HepG2 (cell line): ENCODE measurements at regions not wholly inside any gene's neighbourhood (a gene's known extent, or its start where the extent isn't known, plus 50 kb on each side); places are given as distances from the start of the nearest gene placed in this dataset.

Experiments
- ARID4A ChIP-seq: sonication (generic); formaldehyde crosslinking; IDR thresholded peaks from 2 replicates; pipeline ENCODE4 v1.5.0; 2020; ENCODE audit warnings: mild to moderate bottlenecking, missing genetic modification reagents, borderline replicate concordance
- HDAC1 ChIP-seq: sonication (generic); formaldehyde crosslinking; IDR thresholded peaks from 2 replicates; pipeline ENCODE4 v1.5.1; 2020; ENCODE audit warnings: mild to moderate bottlenecking, missing genetic modification reagents
- MED1 ChIP-seq: sonication (generic); formaldehyde crosslinking; IDR thresholded peaks from 2 replicates; pipeline ENCODE4 v1.4.0; 2020; ENCODE audit warnings: missing genetic modification reagents
- SMC3 ChIP-seq: IDR thresholded peaks from 2 replicates; pipeline ENCODE4 v1.6.1; 2011; ENCODE audit warnings: low read length, improper control_type of control experiment
- STAT5B ChIP-seq: sonication (generic); formaldehyde crosslinking; IDR thresholded peaks from 2 replicates; pipeline ENCODE4 v1.4.0; 2020; ENCODE audit warnings: missing genetic modification reagents
- TP53 ChIP-seq: sonication (generic); formaldehyde crosslinking; conservative IDR thresholded peaks from 2 replicates; pipeline ENCODE4 v1.4.0; 2020; ENCODE audit warnings: missing genetic modification reagents
- ZMAT3 ChIP-seq: sonication (generic); formaldehyde crosslinking; conservative IDR thresholded peaks from 2 replicates; pipeline ENCODE4 v1.7.0; 2021; ENCODE audit warnings: missing genetic modification reagents
- ZNF576 ChIP-seq: sonication (generic); formaldehyde crosslinking; IDR thresholded peaks from 2 replicates; pipeline ENCODE4 v1.4.0; 2020; ENCODE audit warnings: mild to moderate bottlenecking, missing genetic modification reagents
- ZNF704 ChIP-seq: sonication (generic); formaldehyde crosslinking; IDR thresholded peaks from 2 replicates; pipeline ENCODE4 v1.8.1; 2023; ENCODE audit warnings: mild to moderate bottlenecking, inconsistent platforms, moderate library complexity, missing genetic modification reagents, borderline replicate concordance
- ZNF746 ChIP-seq: sonication (generic); formaldehyde crosslinking; IDR thresholded peaks from 2 replicates; pipeline ENCODE4 v1.8.0; 2022; ENCODE audit warnings: mild to moderate bottlenecking, missing genetic modification reagents
- ZNF816 ChIP-seq: sonication (generic); formaldehyde crosslinking; IDR thresholded peaks from 2 replicates; pipeline ENCODE4 v1.8.0; 2022; ENCODE audit warnings: missing genetic modification reagents, mild to moderate bottlenecking, borderline replicate concordance
- TF ChIP-seq, protein P1 (sequence below): sonication (generic); formaldehyde crosslinking; IDR thresholded peaks from 2 replicates; pipeline ENCODE4 v1.8.0; 2022; ENCODE audit warnings: missing genetic modification reagents, mild to moderate bottlenecking, moderate library complexity, borderline replicate concordance
- TF ChIP-seq, protein P2 (sequence below): sonication (generic); formaldehyde crosslinking; IDR thresholded peaks from 2 replicates; pipeline ENCODE4 v1.9.0; 2022; ENCODE audit warnings: missing genetic modification reagents, mild to moderate bottlenecking, borderline replicate concordance
- TF ChIP-seq, protein P3 (sequence below): sonication (generic); formaldehyde crosslinking; IDR thresholded peaks from 2 replicates; pipeline ENCODE4 v1.5.1; 2020; ENCODE audit warnings: missing genetic modification reagents, mild to moderate bottlenecking, borderline replicate concordance
- TF ChIP-seq, protein P4 (sequence below): sonication (generic); formaldehyde crosslinking; IDR thresholded peaks from 2 replicates; pipeline ENCODE4 v1.8.1; 2023; ENCODE audit warnings: mild to moderate bottlenecking, moderate library complexity, missing genetic modification reagents

DNA sequence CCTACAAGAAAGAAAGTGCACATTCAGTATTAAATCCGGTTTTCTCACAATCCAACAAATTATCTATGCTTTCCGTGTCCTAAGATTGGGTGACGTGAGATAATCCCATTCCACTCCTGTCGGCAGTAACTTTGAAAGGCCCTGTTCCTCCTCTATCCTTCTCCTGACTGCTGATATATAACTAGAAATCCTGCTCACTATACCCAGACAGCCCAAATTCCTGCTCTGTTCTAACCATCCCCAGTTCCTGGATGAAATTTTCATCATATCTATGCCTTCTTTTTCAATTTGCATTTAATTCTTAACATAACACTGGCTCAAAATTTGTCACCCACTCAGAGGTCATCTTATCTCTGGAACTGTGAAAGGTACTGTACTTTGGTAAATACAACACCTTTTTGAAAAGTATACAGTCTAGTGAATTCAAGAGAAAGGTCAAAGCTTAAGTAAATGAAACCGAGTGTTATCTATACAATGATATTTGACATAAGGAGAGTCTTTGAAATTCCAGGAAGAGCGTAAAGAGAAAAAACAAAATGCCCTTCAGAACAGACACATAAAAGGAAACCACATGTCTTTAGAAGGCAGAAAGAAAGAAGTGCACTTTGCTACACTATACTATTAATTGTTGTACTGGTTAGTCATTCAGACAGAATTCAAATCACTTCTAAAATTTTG is 200.5 kb upstream of the NEGR1 start (continued):
- TF ChIP-seq, protein P1, sequence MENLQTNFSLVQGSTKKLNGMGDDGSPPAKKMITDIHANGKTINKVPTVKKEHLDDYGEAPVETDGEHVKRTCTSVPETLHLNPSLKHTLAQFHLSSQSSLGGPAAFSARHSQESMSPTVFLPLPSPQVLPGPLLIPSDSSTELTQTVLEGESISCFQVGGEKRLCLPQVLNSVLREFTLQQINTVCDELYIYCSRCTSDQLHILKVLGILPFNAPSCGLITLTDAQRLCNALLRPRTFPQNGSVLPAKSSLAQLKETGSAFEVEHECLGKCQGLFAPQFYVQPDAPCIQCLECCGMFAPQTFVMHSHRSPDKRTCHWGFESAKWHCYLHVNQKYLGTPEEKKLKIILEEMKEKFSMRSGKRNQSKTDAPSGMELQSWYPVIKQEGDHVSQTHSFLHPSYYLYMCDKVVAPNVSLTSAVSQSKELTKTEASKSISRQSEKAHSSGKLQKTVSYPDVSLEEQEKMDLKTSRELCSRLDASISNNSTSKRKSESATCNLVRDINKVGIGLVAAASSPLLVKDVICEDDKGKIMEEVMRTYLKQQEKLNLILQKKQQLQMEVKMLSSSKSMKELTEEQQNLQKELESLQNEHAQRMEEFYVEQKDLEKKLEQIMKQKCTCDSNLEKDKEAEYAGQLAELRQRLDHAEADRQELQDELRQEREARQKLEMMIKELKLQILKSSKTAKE (CRISPR knock-in tag): no peak; the same call in 1 of the 2 replicates
- TF ChIP-seq ZNF816 (CRISPR knock-in tag) (peak; percentile 88; the same call in 1 of the 2 replicates), ZNF576 (CRISPR knock-in tag) (no peak), SMC3 (no peak), ZMAT3 (CRISPR knock-in tag) (no peak), ARID4A (no peak; the same call in 1 of the 2 replicates), STAT5B (CRISPR knock-in tag) (no peak), TP53 (CRISPR knock-in tag) (no peak), ZNF746 (CRISPR knock-in tag) (no peak), MED1 (CRISPR knock-in tag) (peak; percentile 63; the same call in 1 of the 2 replicates), ZNF704 (no peak), HDAC1 (peak; percentile 84)
- TF ChIP-seq, protein P2, sequence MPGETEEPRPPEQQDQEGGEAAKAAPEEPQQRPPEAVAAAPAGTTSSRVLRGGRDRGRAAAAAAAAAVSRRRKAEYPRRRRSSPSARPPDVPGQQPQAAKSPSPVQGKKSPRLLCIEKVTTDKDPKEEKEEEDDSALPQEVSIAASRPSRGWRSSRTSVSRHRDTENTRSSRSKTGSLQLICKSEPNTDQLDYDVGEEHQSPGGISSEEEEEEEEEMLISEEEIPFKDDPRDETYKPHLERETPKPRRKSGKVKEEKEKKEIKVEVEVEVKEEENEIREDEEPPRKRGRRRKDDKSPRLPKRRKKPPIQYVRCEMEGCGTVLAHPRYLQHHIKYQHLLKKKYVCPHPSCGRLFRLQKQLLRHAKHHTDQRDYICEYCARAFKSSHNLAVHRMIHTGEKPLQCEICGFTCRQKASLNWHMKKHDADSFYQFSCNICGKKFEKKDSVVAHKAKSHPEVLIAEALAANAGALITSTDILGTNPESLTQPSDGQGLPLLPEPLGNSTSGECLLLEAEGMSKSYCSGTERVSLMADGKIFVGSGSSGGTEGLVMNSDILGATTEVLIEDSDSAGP: no peak
- TF ChIP-seq, protein P3, sequence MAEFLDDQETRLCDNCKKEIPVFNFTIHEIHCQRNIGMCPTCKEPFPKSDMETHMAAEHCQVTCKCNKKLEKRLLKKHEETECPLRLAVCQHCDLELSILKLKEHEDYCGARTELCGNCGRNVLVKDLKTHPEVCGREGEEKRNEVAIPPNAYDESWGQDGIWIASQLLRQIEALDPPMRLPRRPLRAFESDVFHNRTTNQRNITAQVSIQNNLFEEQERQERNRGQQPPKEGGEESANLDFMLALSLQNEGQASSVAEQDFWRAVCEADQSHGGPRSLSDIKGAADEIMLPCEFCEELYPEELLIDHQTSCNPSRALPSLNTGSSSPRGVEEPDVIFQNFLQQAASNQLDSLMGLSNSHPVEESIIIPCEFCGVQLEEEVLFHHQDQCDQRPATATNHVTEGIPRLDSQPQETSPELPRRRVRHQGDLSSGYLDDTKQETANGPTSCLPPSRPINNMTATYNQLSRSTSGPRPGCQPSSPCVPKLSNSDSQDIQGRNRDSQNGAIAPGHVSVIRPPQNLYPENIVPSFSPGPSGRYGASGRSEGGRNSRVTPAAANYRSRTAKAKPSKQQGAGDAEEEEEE (CRISPR knock-in tag): no peak
- TF ChIP-seq, protein P4, sequence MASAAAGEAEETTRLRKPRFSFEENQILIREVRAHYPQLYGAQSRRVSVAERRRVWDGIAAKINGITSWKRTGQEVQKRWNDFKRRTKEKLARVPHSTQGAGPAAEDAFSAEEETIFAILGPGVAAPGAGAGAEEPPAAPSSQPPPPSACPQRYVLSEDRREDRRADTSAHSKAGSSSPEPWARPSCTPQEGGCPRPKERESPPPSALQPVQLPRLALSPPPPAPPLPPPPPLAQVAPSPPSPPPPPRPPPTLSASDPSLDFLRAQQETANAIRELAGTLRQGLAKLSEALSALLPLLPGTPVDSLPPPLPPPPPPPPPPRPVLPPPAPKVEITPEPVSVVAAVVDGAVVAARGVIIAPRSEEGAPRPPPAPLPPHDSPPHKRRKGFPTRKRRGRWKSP (CRISPR knock-in tag): no peak
